HEK293 (cell line): ENCODE measurements at regions not wholly inside any gene's neighbourhood (a gene's known extent, or its start where the extent isn't known, plus 50 kb on each side); places are given as distances from the start of the nearest gene placed in this dataset.

Experiments used
- ZBTB26 ChIP-seq: fragments of 450-650 bp; formaldehyde crosslinking; optimal IDR thresholded peaks from 2 replicates; pipeline ENCODE3; 2016; ENCODE audit warnings: missing biosample characterization, mild to moderate bottlenecking, missing genetic modification characterization
- ZNF280D ChIP-seq: fragments of 450-650 bp; formaldehyde crosslinking; IDR thresholded peaks from 2 replicates; pipeline ENCODE4 v1.5.1; 2016; ENCODE audit warnings: missing biosample characterization, missing genetic modification characterization
- TF ChIP-seq, protein P1 (sequence below): fragments of 450-650 bp; formaldehyde crosslinking; IDR thresholded peaks from 2 replicates; pipeline ENCODE4 v1.5.1; 2016; ENCODE audit warnings: missing biosample characterization, missing genetic modification characterization

- TF ChIP-seq ZBTB26 (tag by site-specific recombination) (no peak), ZNF280D (tag by site-specific recombination) (no peak)
- TF ChIP-seq, protein P1, sequence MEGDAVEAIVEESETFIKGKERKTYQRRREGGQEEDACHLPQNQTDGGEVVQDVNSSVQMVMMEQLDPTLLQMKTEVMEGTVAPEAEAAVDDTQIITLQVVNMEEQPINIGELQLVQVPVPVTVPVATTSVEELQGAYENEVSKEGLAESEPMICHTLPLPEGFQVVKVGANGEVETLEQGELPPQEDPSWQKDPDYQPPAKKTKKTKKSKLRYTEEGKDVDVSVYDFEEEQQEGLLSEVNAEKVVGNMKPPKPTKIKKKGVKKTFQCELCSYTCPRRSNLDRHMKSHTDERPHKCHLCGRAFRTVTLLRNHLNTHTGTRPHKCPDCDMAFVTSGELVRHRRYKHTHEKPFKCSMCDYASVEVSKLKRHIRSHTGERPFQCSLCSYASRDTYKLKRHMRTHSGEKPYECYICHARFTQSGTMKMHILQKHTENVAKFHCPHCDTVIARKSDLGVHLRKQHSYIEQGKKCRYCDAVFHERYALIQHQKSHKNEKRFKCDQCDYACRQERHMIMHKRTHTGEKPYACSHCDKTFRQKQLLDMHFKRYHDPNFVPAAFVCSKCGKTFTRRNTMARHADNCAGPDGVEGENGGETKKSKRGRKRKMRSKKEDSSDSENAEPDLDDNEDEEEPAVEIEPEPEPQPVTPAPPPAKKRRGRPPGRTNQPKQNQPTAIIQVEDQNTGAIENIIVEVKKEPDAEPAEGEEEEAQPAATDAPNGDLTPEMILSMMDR: no peak
These were observed 1012.2 kb downstream of the SQOR start for GRCh38 chr15:46647046-46647445.
